ENCODE measurements at regions not wholly inside any gene's neighbourhood (a gene's known extent, or its start where the extent isn't known, plus 50 kb on each side); places are given as distances from the start of the nearest gene placed in this dataset.
"Not testable (repeated sequence)": the region's sequence is repeated elsewhere in the genome, so short reads cannot be mapped to it uniquely, and the experiment has no call there.

DNA sequence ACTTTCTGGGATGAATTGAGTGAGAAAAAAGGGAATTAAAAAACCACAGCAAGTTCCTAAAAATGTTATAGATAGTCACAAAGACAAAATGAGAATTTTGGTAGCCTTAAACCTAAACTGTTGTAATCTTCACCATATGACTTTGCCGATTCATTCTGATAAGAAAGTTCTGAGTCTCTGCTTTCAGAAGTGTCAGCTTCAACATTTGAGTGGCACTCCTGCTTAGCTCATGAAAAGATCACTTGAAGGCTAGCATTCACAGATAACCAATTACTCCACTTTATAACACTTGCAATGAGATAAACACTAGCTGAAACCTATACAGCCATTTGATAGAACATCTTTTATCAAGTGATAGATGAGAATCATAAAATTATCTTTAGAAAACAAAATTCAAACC, 288.1 kb upstream of the POU1F1 start:
- DNase-seq: no peak

DNA sequence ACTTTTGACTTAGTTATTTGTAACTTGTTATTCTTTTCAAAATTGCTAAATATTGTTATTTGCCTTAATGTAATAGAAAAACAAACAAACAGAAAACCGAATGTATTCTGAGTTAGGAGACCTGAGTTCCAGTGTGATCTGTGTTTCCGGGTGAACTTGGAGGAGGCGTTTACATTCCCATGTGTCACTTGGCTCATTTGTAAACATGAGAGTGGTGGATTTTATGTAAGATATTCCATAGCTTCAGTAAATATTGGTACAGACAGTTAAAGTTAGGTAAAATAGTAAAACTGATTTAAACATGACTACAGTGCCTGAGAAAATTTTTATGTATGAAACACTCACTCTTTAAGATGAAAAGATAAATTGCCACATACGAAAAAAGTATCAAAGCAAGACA, 287.3 kb upstream of the POU1F1 start:
- no peak for DNase-seq

DNA sequence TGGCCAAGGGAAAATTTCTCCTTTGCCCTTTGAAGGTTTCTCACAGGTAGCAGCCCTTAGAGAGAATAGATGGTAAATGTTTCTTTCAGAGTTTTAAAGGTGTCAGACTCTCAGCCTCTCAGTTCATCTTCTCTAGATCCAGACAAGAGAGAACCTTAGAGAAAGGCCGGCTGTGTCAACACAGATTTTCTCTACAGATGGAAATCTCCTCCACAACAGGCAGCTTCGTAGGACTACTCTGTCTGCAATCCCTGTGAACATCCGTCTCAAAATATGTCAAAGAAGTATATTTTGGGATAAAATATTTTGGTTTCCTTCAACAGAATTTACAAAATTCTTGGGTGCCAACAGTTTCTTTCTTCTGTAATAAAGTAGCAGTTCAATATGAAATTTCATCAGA, 282.1 kb upstream of the POU1F1 start:
- no peak for DNase-seq

DNA sequence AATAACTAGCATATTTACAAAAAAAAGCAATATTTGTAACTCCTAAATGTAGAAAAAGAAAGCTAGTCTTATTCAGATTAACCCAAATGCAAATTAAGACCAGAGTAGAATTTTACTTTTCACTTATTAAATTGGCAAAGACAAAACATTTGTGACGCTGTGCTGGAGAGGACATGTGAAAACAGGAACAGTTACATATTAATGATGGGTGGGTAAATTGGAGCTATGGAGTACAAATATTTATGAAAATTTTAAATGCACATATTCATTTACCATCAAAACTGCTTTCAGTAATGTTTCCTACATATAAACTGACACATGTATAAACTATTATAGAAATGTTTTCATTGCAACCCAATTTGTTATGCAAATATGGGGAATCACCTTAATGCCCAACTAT, 278.9 kb upstream of the POU1F1 start:
- DNase-seq: no peak

DNA sequence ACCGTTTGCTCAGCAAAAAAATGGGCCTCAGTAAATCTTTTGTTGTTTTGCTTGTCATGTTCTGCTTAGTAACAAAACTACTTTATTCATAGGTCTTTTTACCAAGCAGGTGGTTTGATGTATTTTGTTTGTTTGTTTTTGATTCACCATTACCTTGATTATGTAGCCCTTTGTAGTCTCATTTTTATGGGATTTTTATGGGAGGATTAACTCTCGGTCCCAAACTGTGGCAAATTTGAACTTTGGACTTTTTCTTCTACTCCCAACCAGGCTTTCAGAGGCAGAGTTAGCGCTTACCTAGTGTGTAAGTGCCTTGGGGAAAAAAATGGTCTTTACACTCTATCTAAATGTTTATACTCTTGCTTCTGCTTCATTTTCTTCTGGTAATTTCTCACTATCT, 276.7 kb upstream of the POU1F1 start:
- DNase-seq: no peak

DNA sequence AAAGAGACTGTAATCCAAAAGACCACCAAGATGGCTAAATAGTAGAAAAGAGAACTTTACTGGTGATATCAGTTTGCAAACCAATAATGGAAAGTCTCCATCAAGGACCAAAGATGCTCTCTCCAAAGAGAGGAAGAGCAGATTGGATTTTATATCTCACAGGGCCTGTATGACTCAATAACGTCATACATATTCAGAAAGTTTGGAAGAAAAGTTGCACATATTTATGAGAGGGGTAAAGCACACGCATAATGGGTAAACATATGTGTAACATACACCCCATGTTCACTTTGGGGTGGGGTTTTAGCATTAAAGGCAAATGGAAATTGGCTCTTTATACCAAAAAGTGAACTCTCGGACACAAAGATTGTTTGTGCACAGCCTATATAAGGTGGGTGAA, 274.5 kb upstream of the POU1F1 start:
- no peak for DNase-seq

DNA sequence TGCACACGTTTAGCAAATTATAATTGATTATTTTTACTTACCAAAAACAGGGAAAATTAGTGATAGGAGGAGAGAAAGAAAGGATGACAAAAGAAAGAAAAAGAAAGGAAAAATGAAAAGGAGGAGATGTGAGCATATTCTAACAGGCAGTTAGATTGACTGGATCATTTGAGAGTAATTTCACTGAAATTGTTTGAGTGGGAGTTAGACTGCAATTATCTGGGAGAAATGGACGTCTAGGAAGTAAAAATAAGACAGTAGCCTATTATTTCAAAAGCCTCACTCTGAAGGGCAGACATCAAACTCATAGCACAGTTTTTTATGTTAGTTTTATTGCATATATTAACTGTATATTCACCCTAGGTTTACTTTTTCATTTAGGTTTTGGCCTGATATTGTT, 272.8 kb upstream of the POU1F1 start:
- no peak for DNase-seq

DNA sequence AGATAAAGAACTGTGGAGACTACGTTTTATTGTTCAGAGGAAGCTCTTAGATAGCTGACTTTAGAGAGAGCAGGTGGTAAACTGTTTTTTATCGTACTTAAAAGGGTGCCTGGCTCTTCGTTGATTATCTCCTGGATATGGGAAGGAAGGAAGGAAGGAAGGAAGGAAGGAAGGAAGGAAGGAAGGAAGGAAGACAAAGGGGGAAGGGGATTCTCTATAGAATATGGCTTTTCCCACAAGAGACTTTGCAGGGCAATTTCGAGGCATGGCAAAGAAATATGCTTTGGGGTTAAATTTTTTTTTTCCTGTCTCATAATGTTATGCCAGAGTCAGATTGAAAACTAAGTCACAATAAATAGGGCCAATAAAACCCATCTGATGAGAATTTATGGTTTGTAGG, 271.9 kb upstream of the POU1F1 start:
- no peak for DNase-seq

DNA sequence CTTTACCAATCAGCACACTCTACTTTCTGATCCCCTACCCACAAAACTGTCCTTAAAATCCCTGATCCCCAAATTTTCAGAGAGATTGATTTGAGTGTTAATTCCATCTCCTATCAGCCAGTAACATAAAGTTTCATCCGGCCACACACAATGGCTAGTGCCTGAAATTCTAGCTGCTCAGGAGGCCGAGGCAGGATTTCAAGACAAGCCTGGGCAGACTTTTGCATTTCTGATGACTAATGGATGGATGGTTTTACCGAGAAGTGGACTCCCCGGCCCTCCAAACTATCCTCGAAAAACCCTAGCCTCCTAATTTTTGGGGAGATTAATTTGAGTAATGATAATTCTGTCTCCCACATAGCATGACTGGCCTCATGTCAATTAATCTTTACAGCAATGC, 269.8 kb upstream of the POU1F1 start:
- DNase-seq: no peak

DNA sequence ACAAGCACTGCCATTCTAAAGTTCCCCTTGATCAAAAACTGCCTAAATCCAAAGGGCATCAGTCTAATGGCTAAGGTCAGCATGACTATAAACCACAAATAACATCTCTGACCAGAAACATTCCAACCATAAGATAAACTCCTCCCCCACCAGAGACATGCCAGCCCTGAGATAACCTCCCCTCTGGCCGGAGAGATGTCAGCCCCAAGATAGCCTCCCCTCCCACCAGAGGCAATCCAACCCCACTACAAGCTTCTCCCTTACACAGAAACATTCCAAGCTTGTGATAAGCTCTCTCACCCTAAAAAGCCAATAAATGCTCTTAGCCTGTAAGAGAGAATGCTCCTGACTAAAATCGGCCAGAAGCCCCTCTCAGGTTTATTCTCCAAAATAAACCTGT, 267.0 kb upstream of the POU1F1 start:
- not testable (repeated sequence) for DNase-seq

DNA sequence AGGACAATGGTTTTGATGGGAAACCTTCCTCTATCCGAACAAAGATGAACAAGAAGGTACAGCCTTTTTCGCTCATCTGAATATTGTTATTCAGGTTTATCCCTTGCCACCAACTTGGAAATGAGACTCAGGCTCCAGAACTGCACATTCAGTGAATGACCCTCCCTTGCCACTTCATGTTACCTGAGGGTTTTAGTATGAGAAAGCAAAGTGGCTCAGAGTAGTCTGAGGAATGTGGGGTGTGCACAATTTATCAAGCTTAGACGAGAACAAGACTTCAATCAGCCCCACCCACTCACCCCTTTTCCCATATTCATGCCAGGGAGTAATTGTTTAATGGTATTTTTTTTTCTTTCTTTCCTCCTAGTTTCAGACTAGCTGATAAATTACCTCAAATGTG, 265.3 kb upstream of the POU1F1 start:
- DNase-seq: no peak

DNA sequence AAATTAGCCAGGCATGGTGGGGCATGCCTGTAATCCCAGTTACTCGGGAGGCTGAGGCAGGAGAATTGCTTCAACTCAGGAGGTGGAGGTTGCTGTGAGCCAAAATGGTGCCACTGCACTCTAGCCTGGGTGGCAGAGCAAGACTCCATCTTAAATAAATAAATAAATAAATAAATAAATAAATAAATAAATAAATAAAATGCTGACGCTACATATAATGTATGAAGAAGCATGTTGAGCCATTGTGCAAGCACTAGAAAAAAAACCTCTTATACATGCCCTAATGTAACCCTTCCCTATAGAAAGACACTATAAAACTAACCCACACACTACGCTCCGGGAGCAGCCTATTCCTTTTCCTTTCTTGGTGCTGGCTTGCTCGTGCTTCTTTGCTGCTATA, 262.3 kb upstream of the POU1F1 start:
- DNase-seq: not testable (repeated sequence)

DNA sequence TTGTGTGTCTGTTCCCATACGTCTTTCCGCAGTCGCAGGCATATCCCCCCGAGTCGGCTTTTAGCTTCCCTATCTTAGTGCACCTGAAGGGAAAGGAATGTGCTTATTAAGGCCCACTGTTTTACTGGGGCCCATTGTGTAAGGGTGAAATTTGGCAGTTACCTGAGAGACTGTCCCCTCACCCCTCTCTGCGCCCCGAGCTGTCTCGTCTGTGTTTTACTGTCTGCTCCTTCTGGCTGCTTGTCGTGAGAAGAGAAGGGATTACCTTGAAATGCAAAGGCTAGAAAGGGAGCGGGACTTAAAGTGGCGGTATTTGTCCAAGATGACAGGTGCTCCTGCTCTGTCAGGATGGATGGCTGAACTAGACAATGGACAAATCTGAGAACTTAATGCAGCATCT, 233.0 kb upstream of the POU1F1 start:
- DNase-seq: no peak

DNA sequence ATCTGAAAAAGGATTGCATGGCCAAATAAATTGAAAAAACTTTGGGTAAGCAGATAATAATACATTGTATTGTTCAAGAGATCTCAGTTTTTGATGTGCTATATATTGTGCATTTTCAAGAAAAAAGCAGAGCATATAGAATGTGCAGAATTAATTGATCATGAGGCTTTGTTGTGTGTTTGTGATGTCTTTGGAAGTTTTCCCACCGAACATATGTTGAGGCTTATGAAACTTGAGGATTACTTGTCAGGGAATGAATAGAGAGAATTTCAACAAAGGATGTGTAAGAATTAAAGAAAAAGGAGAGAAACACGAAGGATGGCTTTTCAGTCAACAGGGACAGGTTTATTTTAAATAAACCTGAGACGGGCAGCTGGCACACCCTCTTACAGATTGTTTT, 232.5 kb upstream of the POU1F1 start:
- no peak for DNase-seq

DNA sequence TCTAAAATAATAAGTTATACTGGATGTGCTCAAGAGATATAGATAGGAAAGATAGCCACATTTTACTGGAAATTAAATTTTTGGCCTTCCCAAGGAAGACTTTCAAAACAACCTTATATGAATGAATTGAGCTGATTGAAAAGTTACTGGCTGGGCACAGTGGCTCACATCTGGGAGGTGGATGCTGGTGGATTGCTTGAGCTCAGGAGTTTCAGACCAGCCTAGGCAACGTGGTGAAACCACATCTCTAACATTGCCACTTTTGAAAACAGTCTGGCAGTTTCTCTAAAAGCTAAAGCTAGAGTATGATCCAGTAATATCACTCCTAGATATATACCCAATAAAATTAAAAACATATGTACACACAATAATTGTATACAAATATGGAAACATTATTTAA, 231.4 kb upstream of the POU1F1 start:
- no peak for DNase-seq

DNA sequence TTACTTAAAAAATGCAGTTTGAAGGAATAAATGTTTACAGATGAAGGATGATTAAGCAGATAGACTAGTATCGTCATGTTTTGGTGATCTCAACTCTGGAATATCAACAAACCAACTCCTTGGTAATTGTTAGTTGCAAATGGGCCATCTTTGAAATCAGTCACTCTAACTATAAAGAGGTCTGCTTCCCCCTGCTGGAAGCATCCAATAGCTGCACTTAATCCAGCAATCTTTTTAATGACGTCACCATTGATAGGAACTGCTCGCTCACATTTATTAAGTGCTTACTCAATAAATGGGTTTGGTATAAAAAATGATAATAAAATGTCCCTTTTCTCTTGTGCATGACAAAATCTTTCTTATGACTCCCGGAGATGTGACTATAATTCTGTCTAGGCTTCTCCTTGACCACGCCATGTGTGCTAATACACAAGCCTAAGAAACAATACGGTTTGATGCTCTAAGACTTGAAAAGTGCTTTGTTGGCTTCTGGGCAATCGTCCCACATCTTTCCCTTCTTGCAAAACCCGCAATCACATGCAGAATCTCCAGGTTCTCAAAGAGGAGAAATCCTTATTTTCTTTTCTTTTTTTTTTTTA, 227.6 kb upstream of the POU1F1 start:
- peak; percentile 46 for DNase-seq

DNA sequence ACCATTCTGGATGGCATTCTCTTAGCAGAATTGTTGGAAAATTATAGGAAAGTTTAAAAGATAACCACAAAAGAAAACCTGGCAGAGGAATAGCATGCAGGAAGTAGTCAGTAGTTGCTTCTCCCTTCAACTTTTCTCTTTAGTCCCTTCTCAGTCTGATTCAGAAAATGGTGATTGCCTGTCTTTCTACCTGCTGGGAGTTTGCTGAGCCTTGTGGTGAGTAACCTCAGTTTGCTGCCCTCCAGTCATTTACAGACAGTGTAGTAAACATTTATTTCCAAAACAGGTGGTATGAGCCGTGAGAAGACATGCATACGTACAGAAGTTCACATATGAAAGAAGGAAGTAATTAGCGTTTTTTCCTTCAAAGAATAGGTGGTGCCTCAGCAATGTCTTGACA, 224.7 kb upstream of the POU1F1 start:
- no peak for DNase-seq

DNA sequence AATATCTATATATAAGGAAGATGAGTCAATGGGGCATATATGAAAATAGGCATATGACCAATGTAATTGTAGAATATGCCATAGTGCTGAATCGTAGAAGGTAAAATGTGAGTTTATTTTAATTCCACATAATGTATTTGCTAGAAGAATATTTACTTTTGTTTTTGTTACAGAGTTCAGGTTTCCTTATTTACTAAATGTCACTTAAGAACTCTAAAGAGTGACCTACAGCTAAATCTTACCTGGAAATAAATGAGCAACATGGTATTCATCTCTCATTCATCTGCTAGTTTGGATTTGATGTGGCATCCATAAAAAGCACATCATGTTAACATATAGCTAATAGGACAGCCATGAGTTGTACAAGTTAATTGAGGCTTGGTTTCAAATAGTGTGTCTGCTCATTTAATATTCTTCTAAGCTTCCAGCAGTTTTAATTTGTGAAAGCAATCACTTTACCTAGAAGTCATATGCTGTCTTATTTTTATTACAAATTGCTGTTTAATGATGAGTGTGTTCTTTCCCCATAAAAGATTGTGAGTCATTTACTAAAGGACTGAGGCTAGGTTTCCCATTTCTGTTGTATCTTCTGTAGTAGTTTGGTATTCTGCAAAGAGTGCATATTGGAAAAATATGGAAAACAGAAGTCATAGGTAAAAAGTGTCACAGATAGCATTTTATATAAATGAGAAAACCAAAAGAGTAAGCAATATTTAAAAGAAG, 222.1 kb upstream of the POU1F1 start:
- no peak for DNase-seq

DNA sequence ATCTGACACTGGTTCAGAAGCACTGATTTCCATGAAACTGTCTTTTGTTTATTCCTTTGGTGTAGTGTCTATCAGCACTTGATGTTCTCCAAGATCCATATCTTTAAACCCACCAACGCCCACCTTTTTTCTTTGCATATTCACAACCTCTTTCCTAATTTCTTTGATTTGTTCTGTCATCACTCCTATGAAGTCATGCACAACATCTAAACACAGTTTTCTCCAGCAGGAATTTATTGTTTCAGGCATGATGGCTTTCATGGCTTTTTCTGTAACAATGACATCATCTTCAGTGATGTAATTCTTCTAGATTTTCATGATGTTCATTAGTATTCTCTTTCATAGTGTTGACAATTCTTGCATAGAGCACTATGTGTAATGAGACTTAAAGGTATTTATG, 219.6 kb upstream of the POU1F1 start:
- no peak for DNase-seq

DNA sequence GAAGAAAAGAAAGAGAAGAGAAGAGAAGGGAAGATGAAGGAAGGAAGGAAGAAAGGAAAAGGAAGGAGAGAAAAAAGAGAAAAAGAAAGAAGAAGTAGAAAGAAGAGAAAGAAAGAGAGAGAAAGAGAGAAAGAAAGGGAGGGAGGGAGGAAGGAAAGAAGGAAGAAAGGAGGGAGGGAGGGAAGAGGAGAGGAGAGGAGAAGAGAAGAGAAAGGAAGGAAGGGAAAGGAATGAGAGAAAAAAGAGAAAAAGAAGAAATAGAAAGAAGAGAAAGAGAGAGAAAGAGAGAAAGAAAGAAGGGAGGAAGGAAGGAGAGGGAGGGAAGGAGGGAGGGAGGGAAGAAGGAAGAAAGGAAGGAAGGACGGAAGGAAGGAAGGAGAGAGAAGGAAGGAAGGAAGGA, 217.9 kb upstream of the POU1F1 start:
- DNase-seq: no peak

DNA sequence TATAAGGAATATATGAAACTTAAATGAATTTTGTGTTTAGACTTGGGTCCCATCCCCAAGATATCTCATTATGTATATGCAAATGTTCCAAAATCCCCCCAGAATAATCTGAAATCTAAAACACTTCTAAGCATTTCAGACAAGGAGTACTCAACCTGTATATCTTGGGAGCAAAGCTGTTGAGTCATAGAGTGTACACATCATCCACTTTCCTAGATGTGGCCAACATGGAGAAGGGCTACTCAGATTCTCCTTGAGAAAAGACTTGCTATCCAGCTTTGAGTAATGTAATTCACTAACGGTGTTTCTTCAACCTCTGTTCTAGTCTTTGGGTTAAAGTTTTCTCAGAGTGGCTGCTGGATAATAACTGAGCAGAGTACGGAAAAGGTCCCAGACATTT, 215.5 kb upstream of the POU1F1 start:
- DNase-seq: no peak

DNA sequence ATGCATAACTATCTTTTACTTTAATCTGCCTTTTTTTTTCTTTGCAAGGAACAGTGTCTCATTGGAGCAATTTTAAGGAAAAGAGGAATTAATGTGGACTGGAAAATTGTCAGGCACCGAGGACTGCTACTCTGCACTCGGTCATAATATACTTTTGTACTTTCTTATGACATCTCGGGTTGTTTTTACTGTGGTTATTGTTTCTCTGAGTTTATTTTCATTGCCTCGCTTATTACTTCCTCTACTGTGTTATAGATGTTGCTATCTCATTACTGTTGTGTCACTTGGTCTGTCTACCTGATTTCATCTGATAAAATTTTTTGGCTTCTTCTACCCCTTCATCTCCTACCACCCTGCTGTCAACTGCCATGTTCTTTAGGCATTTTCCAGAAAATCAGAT, 213.5 kb upstream of the POU1F1 start:
- DNase-seq: no peak

DNA sequence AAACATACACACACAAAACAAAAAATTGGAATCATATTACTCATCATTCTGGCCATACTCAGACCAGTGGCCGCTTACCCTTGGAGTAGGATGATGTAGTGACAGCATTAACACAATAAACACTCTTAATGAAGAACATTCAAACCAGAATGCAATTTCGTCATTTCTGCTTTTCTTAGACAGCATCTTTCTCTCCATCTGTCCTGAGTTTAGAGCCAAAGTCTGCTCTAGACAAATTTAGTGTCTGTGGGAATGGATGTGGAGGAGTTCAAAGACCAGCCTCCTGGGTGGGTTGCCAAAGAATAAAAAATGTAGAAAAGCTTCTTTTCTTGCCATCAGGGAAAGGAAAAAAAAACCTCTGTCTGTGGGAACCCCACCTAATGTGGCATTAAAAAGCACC, 212.4 kb upstream of the POU1F1 start:
- no peak for DNase-seq

DNA sequence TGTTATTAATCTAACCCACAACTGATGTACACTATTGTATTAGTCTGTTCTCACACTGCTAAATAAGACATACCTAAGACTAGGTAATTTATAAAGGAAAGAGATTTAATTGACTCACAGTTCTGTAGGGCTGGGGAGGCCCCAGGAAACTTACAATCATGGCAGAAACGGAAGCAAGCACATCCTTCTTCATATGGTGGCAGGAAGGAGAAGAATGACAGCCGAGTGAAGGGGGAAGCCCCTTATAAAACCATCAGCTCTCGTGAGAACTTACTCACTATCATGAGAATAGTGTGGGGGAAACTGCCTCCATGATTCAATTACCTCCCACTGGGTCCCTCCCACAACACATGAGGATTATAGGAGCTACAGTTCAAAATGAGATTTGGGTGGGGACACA, 210.3 kb upstream of the POU1F1 start:
- DNase-seq: not testable (repeated sequence)

DNA sequence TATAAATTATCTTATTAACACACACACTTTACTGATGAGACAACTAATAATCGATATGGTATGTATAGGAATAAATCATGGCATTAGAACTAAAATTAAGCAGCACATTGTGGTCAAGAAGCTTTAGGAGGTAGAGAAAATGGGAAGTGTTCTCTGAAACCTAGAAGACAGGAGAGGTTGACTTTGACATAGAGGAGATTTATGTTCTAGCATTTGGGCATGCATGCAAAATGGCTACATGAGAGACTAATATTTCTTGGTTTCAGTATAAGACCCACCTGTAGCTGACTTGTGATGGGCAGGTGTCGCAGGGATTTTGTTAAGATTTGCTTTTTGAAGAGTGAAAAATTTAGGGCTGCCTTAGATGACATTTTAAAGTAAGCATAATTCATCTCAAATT, 209.7 kb upstream of the POU1F1 start:
- no peak for DNase-seq

All from RPMI8226 (cell line).